ENCODE measurements at regions not wholly inside any gene's neighbourhood (a gene's known extent, or its start where the extent isn't known, plus 50 kb on each side); places are given as distances from the start of the nearest gene placed in this dataset.

- intact Hi-C loops (cut with micrococcal nuclease), result no loop called here
Observed at GRCh38 chr6:168734523-168734922, 293.5 kb downstream of the SMOC2 start.

More at GRCh38 chr6:168734523-168734922, 293.5 kb downstream of the SMOC2 start:
- Histone ChIP-seq H3K27ac (ENCODE audit: insufficient read depth, low read length) (no peak overlapping the region), H3K27me3 (ENCODE audit: control insufficient read depth, insufficient read depth, low read length) (no peaks in the 10 kb centered on the region), H3K9me3 (ENCODE audit: control insufficient read depth, insufficient read depth, low read length) (peaks cover 22% of the 10 kb centered on the region), H3K9ac (ENCODE audit: low read depth, low read length) (no peak overlapping the region), H4K5ac (ENCODE audit: low read depth, low read length) (no peak overlapping the region), H3K9me1 (ENCODE audit: insufficient read depth, low read length) (no peaks in the 10 kb centered on the region), H4K20me1 (ENCODE audit: insufficient read depth, low read length) (no peaks in the 10 kb centered on the region), H3K4me3 (ENCODE audit: insufficient read depth, low read depth, low read length) (no peak overlapping the region), H3K79me1 (ENCODE audit: low read depth in 1 of 2, low read length in 2 of 2) (no peaks in the 10 kb centered on the region), H2AK5ac (ENCODE audit: low read depth, low read length) (no peak overlapping the region), H2BK20ac (ENCODE audit: low read depth, low read length) (no peak overlapping the region), H3K23ac (ENCODE audit: low read depth, low read length) (no peak overlapping the region), H2BK120ac (ENCODE audit: low read depth, low read length) (no peak overlapping the region), H3K4me1 (ENCODE audit: control insufficient read depth, insufficient read depth, low read length) (no peaks in the 10 kb centered on the region), H3K14ac (replicated peaks; ENCODE audit: low read depth, low read length) (no peak overlapping the region), H4K8ac (ENCODE audit: low read depth in 2 of 2, low read length in 2 of 2) (no peak overlapping the region), H2BK15ac (ENCODE audit: low read depth, low read length) (no peak overlapping the region), H4K91ac (ENCODE audit: insufficient read depth, low read depth, low read length) (no peak overlapping the region), H2BK5ac (ENCODE audit: low read depth, low read length, poor library complexity, severe bottlenecking) (no peak overlapping the region), H3K4me2 (ENCODE audit: low read depth, low read length) (no peak overlapping the region), H3K56ac (ENCODE audit: extremely low read depth, insufficient read depth, low read length) (no peak overlapping the region), H2AFZ (replicated peaks; ENCODE audit: low read length, poor library complexity) (no peak overlapping the region), H3K18ac (ENCODE audit: low read depth, low read length) (no peak overlapping the region), H3K36me3 (ENCODE audit: control insufficient read depth, insufficient read depth, low read length) (no peaks in the 10 kb centered on the region), H3K4ac (ENCODE audit: low read depth, low read length) (no peak overlapping the region), H2AK9ac (replicated peaks; ENCODE audit: low read depth, low read length, poor library complexity) (no peak overlapping the region)
- TF ChIP-seq RAD21 (IDR thresholded peaks at IDR 0.05; ENCODE audit: low read length) (no peak), CEBPB (IDR thresholded peaks at IDR 0.05; ENCODE audit: low read depth, low read length) (no peak), BHLHE40 (IDR thresholded peaks at IDR 0.05; ENCODE audit: low read depth, low read length) (no peak), RFX5 (IDR thresholded peaks at IDR 0.05; ENCODE audit: low read depth, low read length) (no peak), CHD1 (IDR thresholded peaks at IDR 0.05; ENCODE audit: low read depth, low read length) (no peak), SMC3 (IDR thresholded peaks at IDR 0.05; ENCODE audit: low read depth, low read length) (no peak)
- CTCF ChIA-PET, result no interaction called here
- dilution Hi-C loops (cut with HindIII; ENCODE audit: low sequenced_read_pairs, unreplicated experiment) (no loop called here), in situ Hi-C loops (cut with MboI; ENCODE audit: low sequenced_read_pairs) (no loop called here)
- BruUV-seq (replicated peaks), result no TSS peak
- DNase-seq (no peak), ATAC-seq (ENCODE audit: low read depth) (no peak)
- POLR2A ChIA-PET (ENCODE audit: unreplicated experiment), result no interaction called here
- 67% methylated on average over 1 of the region's 5 CpGs; no CpG with 5 or more reads in 1 of the 2 experiments for WGBS, 2 experiments (ENCODE audit: extremely low coverage in 2 of 2, insufficient read length in 1 of 2)
